ENCODE measurements at regions not wholly inside any gene's neighbourhood (a gene's known extent, or its start where the extent isn't known, plus 50 kb on each side); places are given as distances from the start of the nearest gene placed in this dataset.
A peak's percentile ranks its signal among the peaks of the same experiment; 100 is the strongest.
"Not testable (repeated sequence)": the region's sequence is repeated elsewhere in the genome, so short reads cannot be mapped to it uniquely, and the experiment has no call there.

- H3K27ac Mint-ChIP-seq, H3K36me3 Mint-ChIP-seq, POLR2A ChIA-PET, H3K4me3 Mint-ChIP-seq, H3K9me3 Mint-ChIP-seq, H3K27me3 Mint-ChIP-seq, H3K4me1 Mint-ChIP-seq, DNase-seq: not testable (repeated sequence)
- peak; percentile 31 to 34 for ATAC-seq
Observed at GRCh38 chr1:145504834-145505413, 79.5 kb upstream of the NBPF20 start.

- DNase-seq, ATAC-seq, H3K27ac Mint-ChIP-seq, H3K4me3 Mint-ChIP-seq, H3K27me3 Mint-ChIP-seq, H3K36me3 Mint-ChIP-seq, H3K4me1 Mint-ChIP-seq, POLR2A ChIA-PET, H3K9me3 Mint-ChIP-seq: not testable (repeated sequence)
Observed at GRCh38 chr1:145504310-145504709, 78.9 kb upstream of the NBPF20 start.

- H3K27ac Mint-ChIP-seq, ATAC-seq, POLR2A ChIA-PET: not testable (repeated sequence)
Observed at GRCh38 chr1:145500251-145500650, 74.8 kb upstream of the NBPF20 start.

GRCh38 chr1:145495077-145495871 lies 69.9 kb upstream of the NBPF20 start:
- POLR2A ChIA-PET, H3K27me3 Mint-ChIP-seq, H3K36me3 Mint-ChIP-seq, ATAC-seq, H3K4me1 Mint-ChIP-seq, H3K4me3 Mint-ChIP-seq, H3K9me3 Mint-ChIP-seq, H3K27ac Mint-ChIP-seq, DNase-seq: not testable (repeated sequence)

More at GRCh38 chr1:145500251-145500650, 74.8 kb upstream of the NBPF20 start:
- H3K36me3 Mint-ChIP-seq, H3K9me3 Mint-ChIP-seq, H3K4me3 Mint-ChIP-seq, H3K4me1 Mint-ChIP-seq, H3K27me3 Mint-ChIP-seq, DNase-seq: not testable (repeated sequence)

- H3K27ac Mint-ChIP-seq, H3K36me3 Mint-ChIP-seq, H3K27me3 Mint-ChIP-seq, DNase-seq, POLR2A ChIA-PET, H3K4me1 Mint-ChIP-seq, H3K9me3 Mint-ChIP-seq, ATAC-seq: not testable (repeated sequence)
- H3K4me3 Mint-ChIP-seq, result peak overlapping the region in 5 of 10 donors; percentile 52 to 67 (median 59)
Observed at GRCh38 chr1:145488193-145488933, 63.0 kb upstream of the NBPF20 start.

- peak; percentile 56 to 58 for ATAC-seq
- H3K4me1 Mint-ChIP-seq, H3K36me3 Mint-ChIP-seq, H3K9me3 Mint-ChIP-seq, DNase-seq, POLR2A ChIA-PET, H3K27ac Mint-ChIP-seq: not testable (repeated sequence)
- H3K4me3 Mint-ChIP-seq, result peak overlapping the region; percentile 32 to 75 (median 58)
- H3K27me3 Mint-ChIP-seq, result peaks cover 2 to 18% (median 8%) of the 10 kb centered on the region in 5 donors
Observed at GRCh38 chr1:145487156-145487555, 61.8 kb upstream of the NBPF20 start.

- H3K27me3 Mint-ChIP-seq, result peaks cover 2 to 18% (median 8%) of the 10 kb centered on the region in 5 donors
- H3K9me3 Mint-ChIP-seq, H3K36me3 Mint-ChIP-seq, ATAC-seq, H3K4me1 Mint-ChIP-seq, POLR2A ChIA-PET, H3K27ac Mint-ChIP-seq, H3K4me3 Mint-ChIP-seq, DNase-seq: not testable (repeated sequence)
Observed at GRCh38 chr1:145484257-145484656, 58.9 kb upstream of the NBPF20 start.

GRCh38 chr1:145482214-145482860 lies 56.9 kb upstream of the NBPF20 start:
- H3K36me3 Mint-ChIP-seq, H3K4me3 Mint-ChIP-seq, H3K4me1 Mint-ChIP-seq, POLR2A ChIA-PET, DNase-seq, ATAC-seq, H3K9me3 Mint-ChIP-seq, H3K27ac Mint-ChIP-seq: not testable (repeated sequence)
- H3K27me3 Mint-ChIP-seq, result peaks cover 3 to 18% (median 10%) of the 10 kb centered on the region in 5 donors

GRCh38 chr1:145475962-145476361 lies 50.6 kb upstream of the NBPF20 start:
- POLR2A ChIA-PET, ATAC-seq, H3K36me3 Mint-ChIP-seq, H3K9me3 Mint-ChIP-seq, DNase-seq, H3K27ac Mint-ChIP-seq: not testable (repeated sequence)
- peaks cover 2 to 10% (median 7%) of the 10 kb centered on the region in 4 donors for H3K4me1 Mint-ChIP-seq
- H3K4me3 Mint-ChIP-seq, result peak overlapping the region in 8 of 10 donors; percentile 32 to 73 (median 50)
- peaks cover 4 to 12% (median 10%) of the 10 kb centered on the region in 5 donors for H3K27me3 Mint-ChIP-seq

GRCh38 chr1:145475369-145475915 lies 50.0 kb upstream of the NBPF20 start:
- H3K9me3 Mint-ChIP-seq, H3K36me3 Mint-ChIP-seq, H3K27ac Mint-ChIP-seq, POLR2A ChIA-PET, DNase-seq: not testable (repeated sequence)
- H3K4me1 Mint-ChIP-seq, result peaks cover 2 to 10% (median 7%) of the 10 kb centered on the region in 4 donors
- H3K4me3 Mint-ChIP-seq, result peak overlapping the region; percentile 18 to 73 (median 52)
- H3K27me3 Mint-ChIP-seq, result peaks cover 4 to 12% (median 10%) of the 10 kb centered on the region in 5 donors
- peak in 1 of 2 donors; percentile 39 for ATAC-seq
